ENCODE measurements at regions not wholly inside any gene's neighbourhood (a gene's known extent, or its start where the extent isn't known, plus 50 kb on each side); places are given as distances from the start of the nearest gene placed in this dataset.

GRCh38 chr4:164613256-164613655 is 140.7 kb upstream of the SMIM31 start:
- TF ChIP-seq, protein P1, sequence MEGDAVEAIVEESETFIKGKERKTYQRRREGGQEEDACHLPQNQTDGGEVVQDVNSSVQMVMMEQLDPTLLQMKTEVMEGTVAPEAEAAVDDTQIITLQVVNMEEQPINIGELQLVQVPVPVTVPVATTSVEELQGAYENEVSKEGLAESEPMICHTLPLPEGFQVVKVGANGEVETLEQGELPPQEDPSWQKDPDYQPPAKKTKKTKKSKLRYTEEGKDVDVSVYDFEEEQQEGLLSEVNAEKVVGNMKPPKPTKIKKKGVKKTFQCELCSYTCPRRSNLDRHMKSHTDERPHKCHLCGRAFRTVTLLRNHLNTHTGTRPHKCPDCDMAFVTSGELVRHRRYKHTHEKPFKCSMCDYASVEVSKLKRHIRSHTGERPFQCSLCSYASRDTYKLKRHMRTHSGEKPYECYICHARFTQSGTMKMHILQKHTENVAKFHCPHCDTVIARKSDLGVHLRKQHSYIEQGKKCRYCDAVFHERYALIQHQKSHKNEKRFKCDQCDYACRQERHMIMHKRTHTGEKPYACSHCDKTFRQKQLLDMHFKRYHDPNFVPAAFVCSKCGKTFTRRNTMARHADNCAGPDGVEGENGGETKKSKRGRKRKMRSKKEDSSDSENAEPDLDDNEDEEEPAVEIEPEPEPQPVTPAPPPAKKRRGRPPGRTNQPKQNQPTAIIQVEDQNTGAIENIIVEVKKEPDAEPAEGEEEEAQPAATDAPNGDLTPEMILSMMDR (IDR thresholded peaks at IDR 0.05) = no peak
- no peak for TF ChIP-seq POLR2A (IDR thresholded peaks at IDR 0.05)
- ATAC-seq (no peak), DNase-seq (no peak)
- no peak overlapping the region for H3K4me3 ChIP-seq
- no peaks in the 10 kb centered on the region for H3K4me1 ChIP-seq
- no peaks in the 10 kb centered on the region for H3K27me3 ChIP-seq
- 69 to 70% methylated on average over 1 of the region's 1 CpG for WGBS, 2 donors
- no peak overlapping the region for H3K27ac ChIP-seq
- H3K9me3 ChIP-seq = no peaks in the 10 kb centered on the region
- no peaks in the 10 kb centered on the region for H3K36me3 ChIP-seq (replicated peaks in 1 of 2; ENCODE audit: insufficient read depth in 1 of 2, low read depth in 2 of 2)
- intact Hi-C loops (cut with DNase I) = no loop called here

GRCh38 chr4:164613792-164614191 is 140.1 kb upstream of the SMIM31 start:
- no peaks in the 10 kb centered on the region for H3K36me3 ChIP-seq (replicated peaks in 1 of 2; ENCODE audit: insufficient read depth in 1 of 2, low read depth in 2 of 2)
- ATAC-seq = no peak

DNA sequence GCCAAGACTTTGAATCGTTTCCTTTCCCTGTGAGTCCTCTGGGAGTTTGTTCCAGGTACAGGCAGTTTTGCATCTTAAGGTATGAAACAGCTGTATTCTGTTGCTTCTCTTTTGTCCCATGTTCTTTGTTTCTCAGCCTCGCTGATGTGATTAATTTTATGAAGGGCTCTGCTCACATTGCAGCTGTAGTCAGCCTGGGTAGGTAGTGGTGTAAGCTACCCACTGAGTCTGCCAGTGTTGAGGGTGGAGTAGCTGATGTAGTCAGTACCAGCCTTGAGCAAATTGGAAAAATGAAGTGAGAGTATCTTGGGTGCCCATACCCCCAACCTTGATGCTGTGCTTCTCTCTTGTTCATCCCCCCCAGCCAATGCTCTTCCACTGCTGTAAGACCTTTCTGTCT is 139.6 kb upstream of the SMIM31 start:
- 31 to 50% methylated on average over 2 of the region's 2 CpGs for whole genome bisulfite sequencing, 2 donors
- H3K27ac ChIP-seq = no peak overlapping the region
- H3K27me3 ChIP-seq = no peaks in the 10 kb centered on the region
- H3K4me3 ChIP-seq = no peak overlapping the region
- ATAC-seq (no peak), DNase-seq (no peak)
- H3K4me1 ChIP-seq = no peaks in the 10 kb centered on the region
- TF ChIP-seq, protein P1 (IDR thresholded peaks at IDR 0.05) = no peak
- TF ChIP-seq POLR2A (IDR thresholded peaks at IDR 0.05) = no peak
- H3K36me3 ChIP-seq (replicated peaks in 1 of 2; ENCODE audit: insufficient read depth in 1 of 2, low read depth in 2 of 2) = no peaks in the 10 kb centered on the region
- no peaks in the 10 kb centered on the region for H3K9me3 ChIP-seq
- intact Hi-C loops (cut with DNase I) = no loop called here

More at GRCh38 chr4:164613792-164614191, 140.1 kb upstream of the SMIM31 start:
- Histone ChIP-seq H3K9me3 (no peaks in the 10 kb centered on the region), H3K27me3 (no peaks in the 10 kb centered on the region), H3K27ac (no peak overlapping the region), H3K4me3 (no peak overlapping the region), H3K4me1 (no peaks in the 10 kb centered on the region)
- TF ChIP-seq, protein P1 (IDR thresholded peaks at IDR 0.05) = no peak
- no peak for TF ChIP-seq POLR2A (IDR thresholded peaks at IDR 0.05)
- intact Hi-C loops (cut with DNase I) = no loop called here
- no peak for DNase-seq

- Histone ChIP-seq H3K27me3 (no peaks in the 10 kb centered on the region), H3K4me1 (no peaks in the 10 kb centered on the region), H3K27ac (no peak overlapping the region), H3K36me3 (replicated peaks in 1 of 2; ENCODE audit: insufficient read depth in 1 of 2, low read depth in 2 of 2) (no peaks in the 10 kb centered on the region), H3K9me3 (no peaks in the 10 kb centered on the region), H3K4me3 (no peak overlapping the region)
- intact Hi-C loops (cut with DNase I) = no loop called here
- DNase-seq (no peak), ATAC-seq (no peak)
- 53 to 63% methylated on average over 4 of the region's 4 CpGs for WGBS, 2 donors
- TF ChIP-seq POLR2A (IDR thresholded peaks at IDR 0.05) = no peak
- TF ChIP-seq, protein P1 (IDR thresholded peaks at IDR 0.05) = no peak
Measured at GRCh38 chr4:164614999-164615398, 138.9 kb upstream of the SMIM31 start.

DNA sequence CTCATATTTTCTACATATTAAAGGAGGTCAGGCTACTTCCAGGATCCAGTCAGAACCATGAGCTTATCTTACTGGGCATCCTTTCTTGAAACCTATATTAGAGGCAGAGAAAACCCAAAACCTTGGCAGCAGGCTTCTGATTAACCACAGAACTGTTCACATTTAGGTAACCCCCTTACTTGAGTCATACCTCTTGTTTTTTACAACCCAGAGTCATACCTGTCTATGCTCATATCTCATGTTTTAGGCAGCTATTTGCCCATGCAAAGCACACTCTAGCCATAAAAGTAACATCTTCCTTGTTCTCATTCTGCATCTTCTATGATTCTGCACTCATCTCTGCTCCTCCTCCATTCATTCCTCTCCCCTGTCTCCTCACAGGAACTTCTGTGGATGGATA is 138.0 kb upstream of the SMIM31 start:
- DNase-seq (no peak), ATAC-seq (no peak)
- Histone ChIP-seq H3K27me3 (no peaks in the 10 kb centered on the region), H3K4me1 (no peaks in the 10 kb centered on the region), H3K4me3 (no peak overlapping the region), H3K36me3 (replicated peaks in 1 of 2; ENCODE audit: insufficient read depth in 1 of 2, low read depth in 2 of 2) (no peaks in the 10 kb centered on the region), H3K27ac (no peak overlapping the region), H3K9me3 (no peaks in the 10 kb centered on the region)
- TF ChIP-seq, protein P1 (IDR thresholded peaks at IDR 0.05) = no peak
- TF ChIP-seq POLR2A (IDR thresholded peaks at IDR 0.05) = no peak
- intact Hi-C loops (cut with DNase I) = no loop called here

All from body of pancreas (tissue), 4 donors.